ENCODE measurements at regions not wholly inside any gene's neighbourhood (a gene's known extent, or its start where the extent isn't known, plus 50 kb on each side); places are given as distances from the start of the nearest gene placed in this dataset.

GRCh38 chr3:106170636-106171035 is 301.8 kb upstream of the CBLB start:
- TF ChIP-seq, protein P1, sequence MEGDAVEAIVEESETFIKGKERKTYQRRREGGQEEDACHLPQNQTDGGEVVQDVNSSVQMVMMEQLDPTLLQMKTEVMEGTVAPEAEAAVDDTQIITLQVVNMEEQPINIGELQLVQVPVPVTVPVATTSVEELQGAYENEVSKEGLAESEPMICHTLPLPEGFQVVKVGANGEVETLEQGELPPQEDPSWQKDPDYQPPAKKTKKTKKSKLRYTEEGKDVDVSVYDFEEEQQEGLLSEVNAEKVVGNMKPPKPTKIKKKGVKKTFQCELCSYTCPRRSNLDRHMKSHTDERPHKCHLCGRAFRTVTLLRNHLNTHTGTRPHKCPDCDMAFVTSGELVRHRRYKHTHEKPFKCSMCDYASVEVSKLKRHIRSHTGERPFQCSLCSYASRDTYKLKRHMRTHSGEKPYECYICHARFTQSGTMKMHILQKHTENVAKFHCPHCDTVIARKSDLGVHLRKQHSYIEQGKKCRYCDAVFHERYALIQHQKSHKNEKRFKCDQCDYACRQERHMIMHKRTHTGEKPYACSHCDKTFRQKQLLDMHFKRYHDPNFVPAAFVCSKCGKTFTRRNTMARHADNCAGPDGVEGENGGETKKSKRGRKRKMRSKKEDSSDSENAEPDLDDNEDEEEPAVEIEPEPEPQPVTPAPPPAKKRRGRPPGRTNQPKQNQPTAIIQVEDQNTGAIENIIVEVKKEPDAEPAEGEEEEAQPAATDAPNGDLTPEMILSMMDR (IDR thresholded peaks at IDR 0.05; ENCODE audit: borderline replicate concordance, extremely low read depth, low read length, poor library complexity, severe bottlenecking) = no peak
- TF ChIP-seq EZH2 (IDR thresholded peaks at IDR 0.05; ENCODE audit: borderline replicate concordance, low read depth, low read length, severe bottlenecking) = no peak
